ENCODE measurements at regions not wholly inside any gene's neighbourhood (a gene's known extent, or its start where the extent isn't known, plus 50 kb on each side); places are given as distances from the start of the nearest gene placed in this dataset.

GRCh38 chr11:122192634-122193255 is 76.7 kb upstream of the BLID start:
- no peak overlapping the region for H3K4me3 ChIP-seq (ENCODE audit: low read length)
- no peak for DNase-seq (ENCODE audit: low read depth)
- TF ChIP-seq CTCF (conservative IDR thresholded peaks at IDR 0.05; ENCODE audit: low read depth, low read length) = no peak

- no peak for DNase-seq (ENCODE audit: low read depth)
- TF ChIP-seq CTCF (conservative IDR thresholded peaks at IDR 0.05; ENCODE audit: low read depth, low read length) = no peak
- H3K4me3 ChIP-seq (ENCODE audit: low read length) = no peak overlapping the region
Observed at GRCh38 chr11:122190768-122191167, 74.8 kb upstream of the BLID start.

GRCh38 chr11:122189229-122189628 is 73.2 kb upstream of the BLID start:
- no peak overlapping the region for H3K4me3 ChIP-seq (ENCODE audit: low read length)
- no peak for TF ChIP-seq CTCF (conservative IDR thresholded peaks at IDR 0.05; ENCODE audit: low read depth, low read length)
- peak; percentile 87 for DNase-seq (ENCODE audit: low read depth)

DNA sequence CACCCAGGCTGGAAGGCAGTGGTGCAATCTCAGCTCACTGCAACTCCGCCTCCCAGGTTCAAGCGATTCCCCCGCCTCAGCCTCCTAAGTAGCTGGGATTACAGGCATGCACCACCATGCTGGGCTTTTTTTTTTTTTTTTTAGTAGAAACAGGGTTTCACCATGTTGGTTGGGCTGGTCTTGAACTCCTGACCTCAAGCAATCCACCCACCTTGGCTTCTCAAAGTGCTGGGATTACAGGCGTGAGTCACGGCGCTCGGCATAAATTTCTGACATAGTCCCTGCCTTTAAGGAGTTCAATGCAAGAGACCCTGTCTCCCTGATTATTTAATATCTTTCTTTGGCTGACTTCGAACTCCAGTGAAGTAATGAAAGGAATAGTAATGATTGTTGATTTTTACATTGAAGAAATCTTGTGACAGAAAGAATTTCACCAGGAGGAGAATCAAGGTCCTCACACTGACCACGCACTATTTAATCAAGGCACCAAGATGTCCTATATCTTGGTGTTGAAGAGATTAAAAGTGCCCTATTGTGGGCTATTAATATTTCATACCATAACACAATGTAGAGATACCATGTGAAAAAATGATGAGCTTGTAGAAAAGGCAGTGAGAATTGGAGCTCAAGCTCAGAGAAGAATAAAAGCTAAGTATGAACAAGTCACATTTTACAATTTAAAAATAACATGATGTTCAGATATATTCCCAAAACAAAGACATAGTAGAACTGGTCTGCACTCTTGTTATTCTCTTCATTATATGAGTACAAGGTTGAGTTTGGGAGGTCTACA is 71.6 kb upstream of the BLID start:
- H3K4me3 ChIP-seq (ENCODE audit: low read length) = no peak overlapping the region
- DNase-seq (ENCODE audit: low read depth) = no peak
- no peak for TF ChIP-seq CTCF (conservative IDR thresholded peaks at IDR 0.05; ENCODE audit: low read depth, low read length)

DNA sequence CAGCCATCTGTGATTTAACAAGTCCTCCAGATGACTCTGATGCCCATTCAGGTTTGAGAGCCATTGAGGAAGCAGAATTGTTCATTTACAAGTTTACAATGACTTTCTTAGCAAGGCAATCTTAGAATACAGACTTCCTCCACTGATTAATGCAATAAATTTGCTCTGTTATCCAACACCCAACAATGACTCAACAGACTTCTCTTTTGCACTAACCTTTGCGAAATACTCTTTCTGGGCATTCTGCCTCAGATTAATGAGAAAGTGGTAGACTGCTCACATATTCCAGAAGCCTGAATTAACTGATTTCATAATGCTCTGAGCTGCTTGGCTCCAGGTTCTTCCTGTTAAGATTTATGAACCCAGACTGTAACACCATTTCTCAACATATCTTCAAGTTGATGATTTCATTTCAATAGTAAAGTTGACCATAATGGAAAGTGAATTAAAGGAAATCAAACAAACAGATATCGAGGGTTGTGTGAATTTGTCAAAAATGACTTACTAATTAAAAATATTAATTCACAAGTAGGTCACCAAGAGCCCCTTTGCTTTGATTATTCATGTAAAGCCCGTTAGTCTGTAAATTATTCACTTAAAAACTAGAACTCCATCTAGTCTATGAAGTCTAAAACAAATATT is 70.5 kb upstream of the BLID start:
- peak; percentile 71 for DNase-seq (ENCODE audit: low read depth)
- no peak overlapping the region for H3K4me3 ChIP-seq (ENCODE audit: low read length)
- TF ChIP-seq CTCF (conservative IDR thresholded peaks at IDR 0.05; ENCODE audit: low read depth, low read length) = no peak

DNA sequence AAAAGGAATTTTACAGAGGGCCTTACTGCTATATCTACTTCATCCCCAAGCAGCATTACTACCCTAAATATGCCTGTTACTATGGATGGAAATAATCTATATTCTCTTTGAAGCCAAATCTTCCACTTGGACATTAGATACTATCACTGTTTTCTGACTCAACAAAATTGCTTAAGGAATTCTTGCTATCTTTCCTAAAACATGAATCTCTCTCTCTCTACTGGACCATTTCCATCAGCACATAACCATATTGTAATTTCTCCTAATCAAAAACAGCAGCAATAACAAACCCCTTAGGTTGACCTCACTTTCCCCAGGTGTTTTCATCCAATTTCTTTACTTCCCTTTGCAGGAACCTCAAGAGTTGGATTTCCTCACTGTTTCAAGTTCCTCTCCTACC is 67.9 kb upstream of the BLID start:
- TF ChIP-seq CTCF (conservative IDR thresholded peaks at IDR 0.05; ENCODE audit: low read depth, low read length) = no peak

More for the DNA sequence above, 67.9 kb upstream of the BLID start:
- DNase-seq (ENCODE audit: low read depth) = no peak
- H3K4me3 ChIP-seq (ENCODE audit: low read length) = no peak overlapping the region

Measured in retinal pigment epithelial cell (primary cell).